ENCODE measurements at regions not wholly inside any gene's neighbourhood (a gene's known extent, or its start where the extent isn't known, plus 50 kb on each side); places are given as distances from the start of the nearest gene placed in this dataset.

GRCh38 chr14:98889836-98890185, 382.2 kb downstream of the BCL11B start:
- no peak for DNase-seq (ENCODE audit: low read depth)

- DNase-seq (ENCODE audit: low read depth): no peak
Observed at GRCh38 chr14:98890556-98891340, 381.2 kb downstream of the BCL11B start.

GRCh38 chr14:98893675-98894074, 378.3 kb downstream of the BCL11B start:
- DNase-seq (ENCODE audit: low read depth): no peak

- no peak for DNase-seq (ENCODE audit: low read depth)
Observed at GRCh38 chr14:98894600-98894999, 377.4 kb downstream of the BCL11B start.

GRCh38 chr14:98896449-98896848, 375.5 kb downstream of the BCL11B start:
- DNase-seq (ENCODE audit: low read depth): no peak

GRCh38 chr14:98897605-98898309, 374.2 kb downstream of the BCL11B start:
- DNase-seq (ENCODE audit: low read depth): no peak

- no peak for DNase-seq (ENCODE audit: low read depth)
Observed at GRCh38 chr14:98899441-98899840, 372.6 kb downstream of the BCL11B start.

- no peak for DNase-seq (ENCODE audit: low read depth)
Observed at GRCh38 chr14:98900236-98900635, 371.8 kb downstream of the BCL11B start.

GRCh38 chr14:98900798-98901197, 371.2 kb downstream of the BCL11B start:
- DNase-seq (ENCODE audit: low read depth): no peak

GRCh38 chr14:98901511-98902205, 370.3 kb downstream of the BCL11B start:
- no peak for DNase-seq (ENCODE audit: low read depth)

GRCh38 chr14:98903371-98903770, 368.6 kb downstream of the BCL11B start:
- DNase-seq (ENCODE audit: low read depth): no peak

GRCh38 chr14:98904677-98905076, 367.3 kb downstream of the BCL11B start:
- no peak for DNase-seq (ENCODE audit: low read depth)

- no peak for DNase-seq (ENCODE audit: low read depth)
Observed at GRCh38 chr14:98906123-98906995, 365.6 kb downstream of the BCL11B start.

GRCh38 chr14:98907271-98907670, 364.7 kb downstream of the BCL11B start:
- no peak for DNase-seq (ENCODE audit: low read depth)

GRCh38 chr14:98908050-98908449, 363.9 kb downstream of the BCL11B start:
- no peak for DNase-seq (ENCODE audit: low read depth)

GRCh38 chr14:98909251-98909944, 362.6 kb downstream of the BCL11B start:
- DNase-seq (ENCODE audit: low read depth): no peak

- no peak for DNase-seq (ENCODE audit: low read depth)
Observed at GRCh38 chr14:98910061-98910460, 361.9 kb downstream of the BCL11B start.

GRCh38 chr14:98912655-98913054, 359.3 kb downstream of the BCL11B start:
- DNase-seq (ENCODE audit: low read depth): no peak

GRCh38 chr14:98913967-98914650, 357.9 kb downstream of the BCL11B start:
- DNase-seq (ENCODE audit: low read depth): no peak

GRCh38 chr14:98914942-98915341, 357.1 kb downstream of the BCL11B start:
- no peak for DNase-seq (ENCODE audit: low read depth)

GRCh38 chr14:98915625-98916024, 356.4 kb downstream of the BCL11B start:
- no peak for DNase-seq (ENCODE audit: low read depth)

Measured in fibroblast of gingiva (primary cell).